ENCODE measurements at regions not wholly inside any gene's neighbourhood (a gene's known extent, or its start where the extent isn't known, plus 50 kb on each side); places are given as distances from the start of the nearest gene placed in this dataset.

- ChIA-PET POLR2A (no interaction called here), CTCF (no interaction called here)
- Mint-ChIP-seq H3K4me3 (no peak overlapping the region), H3K27ac (no peak overlapping the region), H3K36me3 (ENCODE audit: low read depth) (no peaks in the 10 kb centered on the region), H3K27me3 (ENCODE audit: low read depth) (peaks cover 6% of the 10 kb centered on the region), H3K4me1 (ENCODE audit: low read depth) (no peaks in the 10 kb centered on the region), H3K9me3 (ENCODE audit: insufficient read depth) (peaks cover 4% of the 10 kb centered on the region)
- ATAC-seq (no peak), DNase-seq (no peak)
These were observed 78.4 kb downstream of the RNASET2 start for GRCh38 chr6:166877906-166878305.

- no peaks in the 10 kb centered on the region for H3K4me1 Mint-ChIP-seq (ENCODE audit: low read depth)
- DNase-seq = no peak
- H3K27ac Mint-ChIP-seq = no peak overlapping the region
- no peak overlapping the region for H3K4me3 Mint-ChIP-seq
- ChIA-PET CTCF (no interaction called here), POLR2A (no interaction called here)
- H3K9me3 Mint-ChIP-seq (ENCODE audit: insufficient read depth) = peaks cover 4% of the 10 kb centered on the region
- H3K36me3 Mint-ChIP-seq (ENCODE audit: low read depth) = no peaks in the 10 kb centered on the region
- no peak for ATAC-seq
- peaks cover 6% of the 10 kb centered on the region for H3K27me3 Mint-ChIP-seq (ENCODE audit: low read depth)
These were observed 79.0 kb downstream of the RNASET2 start for GRCh38 chr6:166877349-166877748.

- H3K36me3 Mint-ChIP-seq (ENCODE audit: low read depth) = no peaks in the 10 kb centered on the region
- ChIA-PET CTCF (interaction anchor here (0.6 kb wide), 1 partner anchor 1863 kb away, joined by 5 read pairs; no protein-coding TSS in a partner anchor), POLR2A (no interaction called here)
- peaks cover 4% of the 10 kb centered on the region for H3K27me3 Mint-ChIP-seq (ENCODE audit: low read depth)
- no peak for ATAC-seq
- H3K9me3 Mint-ChIP-seq (ENCODE audit: insufficient read depth) = no peaks in the 10 kb centered on the region
- DNase-seq = no peak
- H3K4me1 Mint-ChIP-seq (ENCODE audit: low read depth) = no peaks in the 10 kb centered on the region
- H3K4me3 Mint-ChIP-seq = no peak overlapping the region
- H3K27ac Mint-ChIP-seq = no peak overlapping the region
These were observed 83.8 kb downstream of the RNASET2 start for GRCh38 chr6:166872531-166873009.

- no peak overlapping the region for H3K4me3 Mint-ChIP-seq
- H3K27ac Mint-ChIP-seq = no peak overlapping the region
- ATAC-seq = no peak
- H3K9me3 Mint-ChIP-seq (ENCODE audit: insufficient read depth) = no peaks in the 10 kb centered on the region
- H3K36me3 Mint-ChIP-seq (ENCODE audit: low read depth) = no peaks in the 10 kb centered on the region
- H3K4me1 Mint-ChIP-seq (ENCODE audit: low read depth) = no peaks in the 10 kb centered on the region
- DNase-seq = no peak
- ChIA-PET CTCF (no interaction called here), POLR2A (no interaction called here)
- H3K27me3 Mint-ChIP-seq (ENCODE audit: low read depth) = peaks cover 2% of the 10 kb centered on the region
These were observed 85.6 kb downstream of the RNASET2 start for GRCh38 chr6:166870602-166871208.

- peaks cover under 1% of the 10 kb centered on the region for H3K4me1 Mint-ChIP-seq (ENCODE audit: low read depth)
- ATAC-seq (no peak), DNase-seq (no peak)
- H3K27ac Mint-ChIP-seq = no peak overlapping the region
- ChIA-PET POLR2A (interaction anchor here (0.5 to 0.6 kb wide), 2 partner anchors 35 to 275 kb away, joined by 3 to 4 read pairs; no protein-coding TSS in a partner anchor), CTCF (interaction anchor here (1.3 kb wide), 1 partner anchor 123 kb away, joined by 3 read pairs; no protein-coding TSS in a partner anchor)
- H3K4me3 Mint-ChIP-seq = no peak overlapping the region
- H3K27me3 Mint-ChIP-seq (ENCODE audit: low read depth) = peaks cover 11% of the 10 kb centered on the region
- H3K36me3 Mint-ChIP-seq (ENCODE audit: low read depth) = no peaks in the 10 kb centered on the region
- H3K9me3 Mint-ChIP-seq (ENCODE audit: insufficient read depth) = no peaks in the 10 kb centered on the region
These were observed 89.3 kb downstream of the RNASET2 start for GRCh38 chr6:166866839-166867637.

- peaks cover 29% of the 10 kb centered on the region for H3K27me3 Mint-ChIP-seq (ENCODE audit: low read depth)
- no peak overlapping the region for H3K27ac Mint-ChIP-seq
- ATAC-seq (no peak), DNase-seq (no peak)
- H3K4me3 Mint-ChIP-seq = no peak overlapping the region
- no peaks in the 10 kb centered on the region for H3K36me3 Mint-ChIP-seq (ENCODE audit: low read depth)
- peaks cover 4% of the 10 kb centered on the region for H3K4me1 Mint-ChIP-seq (ENCODE audit: low read depth)
- CTCF ChIA-PET = interaction anchor here (2.3 kb wide), 1 partner anchor 90 kb away, joined by 6 read pairs; no protein-coding TSS in a partner anchor
- no peaks in the 10 kb centered on the region for H3K9me3 Mint-ChIP-seq (ENCODE audit: insufficient read depth)
- POLR2A ChIA-PET = no interaction called here
These were observed 92.0 kb downstream of the RNASET2 start for GRCh38 chr6:166864333-166864732.

- POLR2A ChIA-PET = no interaction called here
- peaks cover 4% of the 10 kb centered on the region for H3K4me1 Mint-ChIP-seq (ENCODE audit: low read depth)
- peaks cover 29% of the 10 kb centered on the region for H3K27me3 Mint-ChIP-seq (ENCODE audit: low read depth)
- no peak overlapping the region for H3K27ac Mint-ChIP-seq
- no peaks in the 10 kb centered on the region for H3K36me3 Mint-ChIP-seq (ENCODE audit: low read depth)
- DNase-seq = no peak
- H3K4me3 Mint-ChIP-seq = no peak overlapping the region
- ATAC-seq = peak; percentile 32
- no peaks in the 10 kb centered on the region for H3K9me3 Mint-ChIP-seq (ENCODE audit: insufficient read depth)
- CTCF ChIA-PET = interaction anchor here (2.3 kb wide), 1 partner anchor 88 kb away, joined by 6 read pairs; no protein-coding TSS in a partner anchor
These were observed 93.3 kb downstream of the RNASET2 start for GRCh38 chr6:166862978-166863530.

GRCh38 chr6:166862287-166862977, 93.9 kb downstream of the RNASET2 start:
- ATAC-seq = peak; percentile 73
- CTCF ChIA-PET = interaction anchor here (2.3 kb wide), 1 partner anchor 88 kb away, joined by 6 read pairs; no protein-coding TSS in a partner anchor
- Mint-ChIP-seq H3K4me1 (ENCODE audit: low read depth) (peaks cover 4% of the 10 kb centered on the region), H3K4me3 (peak overlapping the region; percentile 68), H3K27me3 (ENCODE audit: low read depth) (peaks cover 29% of the 10 kb centered on the region), H3K36me3 (ENCODE audit: low read depth) (no peaks in the 10 kb centered on the region), H3K27ac (no peak overlapping the region), H3K9me3 (ENCODE audit: insufficient read depth) (no peaks in the 10 kb centered on the region)
- POLR2A ChIA-PET = no interaction called here
- DNase-seq = peak; percentile 25

- peaks cover 4% of the 10 kb centered on the region for H3K4me1 Mint-ChIP-seq (ENCODE audit: low read depth)
- ChIA-PET POLR2A (no interaction called here), CTCF (no interaction called here)
- H3K9me3 Mint-ChIP-seq (ENCODE audit: insufficient read depth) = no peaks in the 10 kb centered on the region
- no peak overlapping the region for H3K27ac Mint-ChIP-seq
- H3K4me3 Mint-ChIP-seq = peak overlapping the region; percentile 68
- ATAC-seq (no peak), DNase-seq (no peak)
- no peaks in the 10 kb centered on the region for H3K36me3 Mint-ChIP-seq (ENCODE audit: low read depth)
- H3K27me3 Mint-ChIP-seq (ENCODE audit: low read depth) = peaks cover 29% of the 10 kb centered on the region
These were observed 94.4 kb downstream of the RNASET2 start for GRCh38 chr6:166861961-166862286.

GRCh38 chr6:166861304-166861703, 95.0 kb downstream of the RNASET2 start:
- DNase-seq (no peak), ATAC-seq (no peak)
- H3K4me1 Mint-ChIP-seq (ENCODE audit: low read depth) = peaks cover 4% of the 10 kb centered on the region
- no peak overlapping the region for H3K27ac Mint-ChIP-seq
- ChIA-PET CTCF (no interaction called here), POLR2A (no interaction called here)
- H3K36me3 Mint-ChIP-seq (ENCODE audit: low read depth) = no peaks in the 10 kb centered on the region
- no peak overlapping the region for H3K4me3 Mint-ChIP-seq
- no peaks in the 10 kb centered on the region for H3K9me3 Mint-ChIP-seq (ENCODE audit: insufficient read depth)
- peaks cover 29% of the 10 kb centered on the region for H3K27me3 Mint-ChIP-seq (ENCODE audit: low read depth)

- H3K9me3 Mint-ChIP-seq (ENCODE audit: insufficient read depth) = no peaks in the 10 kb centered on the region
- H3K27ac Mint-ChIP-seq = no peak overlapping the region
- no peak overlapping the region for H3K4me3 Mint-ChIP-seq
- ATAC-seq = no peak
- peaks cover 29% of the 10 kb centered on the region for H3K27me3 Mint-ChIP-seq (ENCODE audit: low read depth)
- ChIA-PET POLR2A (no interaction called here), CTCF (interaction anchor here (1.0 to 1.5 kb wide), 3 partner anchors 14 to 129 kb away, joined by 3 read pairs; no protein-coding TSS in a partner anchor)
- H3K4me1 Mint-ChIP-seq (ENCODE audit: low read depth) = peaks cover 4% of the 10 kb centered on the region
- no peaks in the 10 kb centered on the region for H3K36me3 Mint-ChIP-seq (ENCODE audit: low read depth)
- no peak for DNase-seq
These were observed 96.0 kb downstream of the RNASET2 start for GRCh38 chr6:166860392-166860791.

GRCh38 chr6:166855416-166855815, 100.9 kb downstream of the RNASET2 start:
- no peaks in the 10 kb centered on the region for H3K36me3 Mint-ChIP-seq (ENCODE audit: low read depth)
- POLR2A ChIA-PET = no interaction called here
- no peaks in the 10 kb centered on the region for H3K9me3 Mint-ChIP-seq (ENCODE audit: insufficient read depth)
- no peak for ATAC-seq
- no peak for DNase-seq
- H3K27ac Mint-ChIP-seq = no peak overlapping the region
- no peaks in the 10 kb centered on the region for H3K4me1 Mint-ChIP-seq (ENCODE audit: low read depth)
- H3K27me3 Mint-ChIP-seq (ENCODE audit: low read depth) = peaks cover 5% of the 10 kb centered on the region
- CTCF ChIA-PET = no interaction called here
- no peak overlapping the region for H3K4me3 Mint-ChIP-seq

Data from activated CD8-positive, alpha-beta T cell treated with anti-CD3 and anti-CD28 coated beads, Interleukin-2, amount 10 ng/mL, durations not matched to agents 7 days and 5 days (primary cell).